Colonic mucosa (tissue), 4 donors: ENCODE measurements at regions not wholly inside any gene's neighbourhood (a gene's known extent, or its start where the extent isn't known, plus 50 kb on each side); places are given as distances from the start of the nearest gene placed in this dataset.

Source experiments
- DNase-seq: peaks from one replicate; pipeline ENCODE4 v3.0.0-alpha.2; 2020
- H3K27ac ChIP-seq: fragments of 200-600 bp; one replicate; pipeline ENCODE4 v1.8.0; 2021
- H3K27me3 ChIP-seq: fragments of 200-600 bp; one replicate; pipeline ENCODE4 v1.8.0; 2021
- H3K36me3 ChIP-seq: fragments of 200-600 bp; one replicate; pipeline ENCODE4 v1.8.0; 2021
- H3K4me1 ChIP-seq: fragments of 200-600 bp; one replicate; pipeline ENCODE4 v1.8.0; 2021; ENCODE audit warnings: mild to moderate bottlenecking
- H3K4me3 ChIP-seq: fragments of 200-600 bp; one replicate; pipeline ENCODE4 v1.8.0; 2021
- H3K9ac ChIP-seq, 2 donors: one replicate each; pipeline ENCODE4 v1.7.0; 2013; ENCODE audit warnings: control low read depth in 2 of 2, low read depth in 2 of 2, low read length in 2 of 2
- H3K9me3 ChIP-seq: fragments of 200-600 bp; one replicate; pipeline ENCODE4 v1.8.0; 2021
- intact Hi-C: fragments of 100-400 bp; cut with DNase I; formaldehyde crosslinking; loops from one replicate; pipeline ENCODE4 v1.14.1; 2022
- TF ChIP-seq, protein P1 (sequence below): fragments of 200-600 bp; IDR thresholded peaks from one replicate; pipeline ENCODE4 v1.8.0; 2022; ENCODE audit warnings: antibody characterized with exemption, mild to moderate bottlenecking
- donor health status: healthy.
- donor health status: DM: no; HTN: no; CAD: no.
- donor health status: DM: no; HTN: no; CAD: no.

DNA sequence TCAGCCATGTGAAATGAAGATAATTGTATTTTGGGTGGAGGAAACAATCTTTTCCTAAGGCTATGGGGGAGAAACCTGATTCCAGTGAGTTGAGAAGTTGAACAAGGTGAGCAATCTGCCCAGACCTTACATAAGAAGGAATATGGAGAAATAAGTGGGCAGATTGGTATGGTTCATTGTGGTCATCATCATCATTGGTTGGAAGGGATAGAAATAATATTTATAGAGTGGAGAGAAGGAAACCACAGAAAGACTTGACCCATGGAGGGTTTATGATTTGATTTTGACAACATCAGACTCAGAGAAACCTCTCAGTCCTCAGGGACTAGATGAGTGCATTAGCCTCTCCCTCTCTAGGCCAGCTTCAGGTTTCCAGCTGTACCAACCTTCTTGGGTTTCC, 177.9 kb upstream of the NEIL3 start:
- H3K9ac ChIP-seq, result no peak overlapping the region
- no peaks in the 10 kb centered on the region for H3K4me1 ChIP-seq
- H3K9me3 ChIP-seq, result no peaks in the 10 kb centered on the region
- intact Hi-C loops, result no loop called here
- no peaks in the 10 kb centered on the region for H3K36me3 ChIP-seq
- H3K4me3 ChIP-seq, result no peak overlapping the region
- TF ChIP-seq, protein P1, sequence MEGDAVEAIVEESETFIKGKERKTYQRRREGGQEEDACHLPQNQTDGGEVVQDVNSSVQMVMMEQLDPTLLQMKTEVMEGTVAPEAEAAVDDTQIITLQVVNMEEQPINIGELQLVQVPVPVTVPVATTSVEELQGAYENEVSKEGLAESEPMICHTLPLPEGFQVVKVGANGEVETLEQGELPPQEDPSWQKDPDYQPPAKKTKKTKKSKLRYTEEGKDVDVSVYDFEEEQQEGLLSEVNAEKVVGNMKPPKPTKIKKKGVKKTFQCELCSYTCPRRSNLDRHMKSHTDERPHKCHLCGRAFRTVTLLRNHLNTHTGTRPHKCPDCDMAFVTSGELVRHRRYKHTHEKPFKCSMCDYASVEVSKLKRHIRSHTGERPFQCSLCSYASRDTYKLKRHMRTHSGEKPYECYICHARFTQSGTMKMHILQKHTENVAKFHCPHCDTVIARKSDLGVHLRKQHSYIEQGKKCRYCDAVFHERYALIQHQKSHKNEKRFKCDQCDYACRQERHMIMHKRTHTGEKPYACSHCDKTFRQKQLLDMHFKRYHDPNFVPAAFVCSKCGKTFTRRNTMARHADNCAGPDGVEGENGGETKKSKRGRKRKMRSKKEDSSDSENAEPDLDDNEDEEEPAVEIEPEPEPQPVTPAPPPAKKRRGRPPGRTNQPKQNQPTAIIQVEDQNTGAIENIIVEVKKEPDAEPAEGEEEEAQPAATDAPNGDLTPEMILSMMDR, result no peak
- H3K27ac ChIP-seq, result no peak overlapping the region
- no peak for DNase-seq
- no peaks in the 10 kb centered on the region for H3K27me3 ChIP-seq

DNA sequence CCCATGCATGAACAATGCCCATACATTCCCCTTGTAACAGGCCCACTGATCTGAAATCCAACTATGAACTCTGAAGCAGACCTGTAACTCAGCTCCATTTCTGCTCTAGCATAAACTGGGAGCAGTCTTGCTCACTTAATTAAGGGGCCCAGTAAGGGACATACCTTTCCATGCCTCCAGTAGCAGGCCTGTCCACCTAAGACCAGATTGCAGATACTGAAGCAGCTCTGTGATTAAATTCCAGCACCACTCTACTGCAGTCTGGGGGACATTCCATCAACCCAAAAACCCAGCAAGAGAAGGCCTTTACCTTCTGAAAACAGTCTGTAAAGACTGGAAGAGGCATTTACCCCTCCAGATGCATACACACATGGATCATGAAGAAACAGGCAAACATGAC, 162.0 kb upstream of the NEIL3 start:
- Histone ChIP-seq H3K36me3 (no peaks in the 10 kb centered on the region), H3K4me1 (no peaks in the 10 kb centered on the region), H3K27ac (no peak overlapping the region), H3K9ac (no peak overlapping the region), H3K9me3 (no peaks in the 10 kb centered on the region), H3K4me3 (no peak overlapping the region), H3K27me3 (no peaks in the 10 kb centered on the region)
- intact Hi-C loops, result no loop called here
- TF ChIP-seq, protein P1, result no peak
- DNase-seq, result no peak

DNA sequence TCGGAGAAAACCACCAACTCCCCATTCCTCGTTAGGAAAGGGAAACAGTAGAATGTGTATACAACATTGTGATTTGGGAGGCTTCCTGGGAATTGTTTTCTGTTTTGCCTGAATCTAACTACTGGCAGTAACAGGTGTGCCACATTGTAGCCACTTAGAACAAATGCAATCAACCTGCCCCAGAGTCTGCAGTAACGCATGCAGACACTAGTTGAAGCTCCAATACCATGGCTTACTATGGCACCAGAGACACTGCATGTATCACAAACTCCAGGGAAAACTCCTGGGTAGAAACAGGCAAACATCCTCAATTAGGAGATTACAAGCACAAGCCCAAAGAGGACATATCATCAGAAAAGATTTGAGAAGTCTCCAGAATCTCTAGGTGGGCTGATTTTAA, 154.2 kb upstream of the NEIL3 start:
- H3K27ac ChIP-seq, result no peak overlapping the region
- H3K4me3 ChIP-seq, result no peak overlapping the region
- H3K27me3 ChIP-seq, result no peaks in the 10 kb centered on the region
- H3K4me1 ChIP-seq, result no peaks in the 10 kb centered on the region
- no peak overlapping the region for H3K9ac ChIP-seq
- intact Hi-C loops, result no loop called here
- no peaks in the 10 kb centered on the region for H3K36me3 ChIP-seq
- no peak for DNase-seq
- TF ChIP-seq, protein P1, result no peak
- H3K9me3 ChIP-seq, result no peaks in the 10 kb centered on the region

DNA sequence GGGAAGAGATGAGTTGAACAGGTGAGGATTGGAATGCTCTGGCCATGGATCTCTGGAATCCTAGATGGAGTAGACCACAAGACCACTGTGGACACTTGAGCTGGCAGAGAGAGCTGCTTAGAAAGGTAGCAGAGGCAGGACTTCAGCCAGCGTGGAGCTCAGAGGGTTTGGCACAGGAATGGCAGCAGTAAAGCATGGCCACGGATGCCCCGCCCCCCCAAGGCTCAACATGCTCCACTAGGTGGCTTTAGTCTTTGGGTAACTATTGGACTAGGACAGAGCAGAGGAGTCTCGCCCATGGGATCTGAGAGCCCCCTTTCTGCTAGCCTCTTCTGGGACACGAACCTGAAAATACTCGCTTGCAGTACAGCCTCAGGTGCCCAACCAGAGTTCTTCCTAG, 150.1 kb upstream of the NEIL3 start:
- Histone ChIP-seq H3K4me1 (no peaks in the 10 kb centered on the region), H3K27me3 (no peaks in the 10 kb centered on the region), H3K27ac (no peak overlapping the region), H3K9me3 (no peaks in the 10 kb centered on the region), H3K9ac (no peak overlapping the region), H3K36me3 (no peaks in the 10 kb centered on the region), H3K4me3 (no peak overlapping the region)
- TF ChIP-seq, protein P1, result no peak
- no peak for DNase-seq
- intact Hi-C loops, result no loop called here

DNA sequence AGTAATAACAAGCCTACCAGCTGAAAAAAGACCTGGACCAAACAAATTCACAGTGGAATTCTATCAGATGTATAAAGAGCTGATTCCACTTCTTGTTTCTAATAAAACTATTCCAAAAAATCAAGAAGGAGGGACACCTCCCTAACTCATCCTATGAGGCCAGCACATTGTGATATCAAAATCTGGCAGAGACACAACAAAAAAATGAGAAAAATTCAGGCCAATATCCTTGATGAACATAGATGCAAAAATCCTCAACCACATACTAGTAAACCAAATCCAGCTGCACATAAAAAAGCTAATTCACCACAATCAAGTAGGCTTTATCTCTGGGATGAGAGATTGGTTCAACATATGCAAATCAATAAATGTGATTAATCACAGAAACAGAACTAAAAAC, 147.9 kb upstream of the NEIL3 start:
- Histone ChIP-seq H3K27me3 (no peaks in the 10 kb centered on the region), H3K4me3 (no peak overlapping the region), H3K27ac (no peak overlapping the region), H3K9ac (no peak overlapping the region), H3K9me3 (no peaks in the 10 kb centered on the region), H3K4me1 (no peaks in the 10 kb centered on the region), H3K36me3 (no peaks in the 10 kb centered on the region)
- DNase-seq, result no peak
- TF ChIP-seq, protein P1, result no peak
- intact Hi-C loops, result no loop called here

DNA sequence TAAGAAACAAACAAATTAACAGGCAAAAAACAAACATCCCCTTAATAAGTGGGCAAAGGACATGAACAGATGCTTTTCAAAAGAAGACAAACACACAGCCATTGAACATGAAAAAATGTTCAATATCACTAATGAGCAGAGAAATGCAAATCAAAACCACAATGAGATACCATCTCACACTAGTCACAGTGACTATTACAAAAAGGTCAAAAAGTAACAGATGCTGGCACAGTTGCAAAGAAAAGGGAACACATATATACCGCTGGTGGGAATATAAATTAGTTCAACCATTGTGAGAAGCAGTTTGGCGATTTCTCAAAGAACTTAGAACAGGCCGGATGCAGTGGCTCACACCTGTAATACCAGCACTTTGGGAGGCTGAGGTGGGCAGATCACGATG, 146.1 kb upstream of the NEIL3 start:
- no peak overlapping the region for H3K27ac ChIP-seq
- no peaks in the 10 kb centered on the region for H3K4me1 ChIP-seq

More for the DNA sequence above, 146.1 kb upstream of the NEIL3 start:
- Histone ChIP-seq H3K4me3 (no peak overlapping the region), H3K9me3 (no peaks in the 10 kb centered on the region), H3K36me3 (no peaks in the 10 kb centered on the region), H3K9ac (no peak overlapping the region), H3K27me3 (no peaks in the 10 kb centered on the region)
- no peak for DNase-seq
- TF ChIP-seq, protein P1, result no peak
- intact Hi-C loops, result no loop called here
